HCT116 (cell line): ENCODE measurements at regions not wholly inside any gene's neighbourhood (a gene's known extent, or its start where the extent isn't known, plus 50 kb on each side); places are given as distances from the start of the nearest gene placed in this dataset.

ENCODE experiments used
- ATAC-seq: fragments of 200-7000 bp; cut with Tn5 transposase; 2 replicates; pipeline ENCODE4 v1.9.1; 2020; ENCODE audit warnings: mild to moderate bottlenecking, moderate library complexity
- BruUV-seq: library from RNA; stranded (reverse); fragments of 400-500 nt; replicated peaks from 2 replicates; lab custom pipeline; 2021; lab: Mats Ljungman, UMichigan
- CTCF ChIA-PET: fragments of 300-600 bp; sonication (Branson Sonifier 250); formaldehyde crosslinking; loops from one replicate; lab custom pipeline; 2021; ENCODE audit warnings: antibody characterized with exemption; lab: Charles Lee
- POLR2A ChIA-PET: fragments of 300-600, 350-600 bp; sonication (Branson Sonifier 250); formaldehyde crosslinking; loops from one replicate; lab custom pipeline; 2021; ENCODE audit warnings: antibody characterized with exemption; lab: Charles Lee
- RAD21 ChIA-PET, 2 experiments: fragments of 300-600 bp; sonication (Branson Sonifier 250); formaldehyde crosslinking; loops; one replicate each; lab custom pipeline; 2023; ENCODE audit warnings: low total read pairs in 2 of 2; ENCODE audit not compliant: uncharacterized antibody in 2 of 2, unreplicated experiment in 2 of 2, low non-redundant PET in 1 of 2; lab: Charles Lee
- DNase-seq: peaks from one replicate; pipeline ENCODE4 v3.0.0-alpha.2; 2010; ENCODE audit warnings: low read depth, low spot score
- H2AFZ ChIP-seq: fragments of 200-600 bp; shearing (Covaris generic), sonication (generic); 2 replicates; pipeline ENCODE4 v1.6.1; 2017; ENCODE audit warnings: low read depth, mixed run types, mixed read lengths, antibody characterized with exemption, low read length; ENCODE audit not compliant: poor library complexity, severe bottlenecking
- H3K27ac ChIP-seq: 2 replicates; pipeline ENCODE4 v1.5.1; 2012; ENCODE audit warnings: low read depth, low read length
- H3K27me3 ChIP-seq: fragments of 200-600 bp; sonication (generic); 2 replicates; pipeline ENCODE4 v1.6.1; 2016; ENCODE audit warnings: mixed run types, low read length, mixed read lengths; ENCODE audit not compliant: insufficient read depth
- H3K36me3 ChIP-seq, 2 experiments: fragments of 200-500 bp in 1 of 2; fragments of 200-600 bp in 1 of 2; sonication (Bioruptor generic) in 1 of 2; sonication (generic) in 1 of 2; 2 replicates each; pipeline versions ENCODE4 v1.5.1 to v1.6.1; 2014 to 2016; ENCODE audit warnings: low read length in 2 of 2, inconsistent platforms in 1 of 2, mixed read lengths in 1 of 2, mixed run types in 1 of 2; ENCODE audit not compliant: insufficient read depth in 2 of 2, control insufficient read depth in 1 of 2
- H3K4me1 ChIP-seq, 2 experiments: fragments of 200-600 bp in 1 of 2; sonication (generic) in 1 of 2; 2 replicates each; pipeline versions ENCODE4 v1.5.1 to v1.6.1; 2012 to 2017; ENCODE audit warnings: low read length in 2 of 2, inconsistent platforms in 1 of 2, mild to moderate bottlenecking in 1 of 2, mixed read lengths in 1 of 2, mixed run types in 1 of 2, moderate library complexity in 1 of 2; ENCODE audit not compliant: insufficient read depth in 2 of 2, control insufficient read depth in 1 of 2
- H3K4me2 ChIP-seq: fragments of 200-600 bp; sonication (generic); 2 replicates; pipeline ENCODE4 v1.6.1; 2017; ENCODE audit warnings: mixed run types, low read length, mixed read lengths
- H3K4me3 ChIP-seq, 2 experiments: fragments of 200-600 bp in 1 of 2; sonication (generic) in 1 of 2; replicated peaks in 1 of 2; 2 replicates each; pipeline ENCODE4 v1.5.1; 2011 to 2016; ENCODE audit warnings: low read length in 2 of 2, control low read depth in 1 of 2, low read depth in 1 of 2, mild to moderate bottlenecking in 1 of 2, mixed read lengths in 1 of 2, mixed run types in 1 of 2
- H3K79me2 ChIP-seq: fragments of 200-600 bp; sonication (generic); 2 replicates; pipeline ENCODE4 v1.6.1; 2017; ENCODE audit warnings: mild to moderate bottlenecking, mixed run types, low read length, moderate library complexity, mixed read lengths; ENCODE audit not compliant: insufficient read depth
- H3K9ac ChIP-seq: fragments of 200-600 bp; sonication (generic); 2 replicates; pipeline ENCODE4 v1.6.1; 2016; ENCODE audit warnings: low read length, mixed read lengths
- H3K9me2 ChIP-seq: fragments of 200-600 bp; sonication (generic), shearing (Covaris generic); 2 replicates; pipeline ENCODE4 v1.6.1; 2017; ENCODE audit warnings: mixed run types, mild to moderate bottlenecking, moderate library complexity; ENCODE audit not compliant: insufficient read depth
- H3K9me3 ChIP-seq, 2 experiments: fragments of 200-500 bp in 1 of 2; fragments of 200-600 bp in 1 of 2; sonication (Bioruptor generic) in 1 of 2; sonication (generic) in 1 of 2; 2 replicates each; pipeline ENCODE4 v1.6.1; 2014 to 2017; ENCODE audit warnings: low read length in 2 of 2, mixed read lengths in 2 of 2, inconsistent platforms in 1 of 2, low read depth in 1 of 2, mild to moderate bottlenecking in 1 of 2, mixed run types in 1 of 2, moderate library complexity in 1 of 2; ENCODE audit not compliant: control insufficient read depth in 1 of 2, insufficient read depth in 1 of 2
- H4K20me1 ChIP-seq: fragments of 200-600 bp; sonication (generic), shearing (Covaris generic); 2 replicates; pipeline ENCODE4 v1.6.1; 2017; ENCODE audit warnings: mixed run types, mild to moderate bottlenecking, moderate library complexity; ENCODE audit not compliant: insufficient read depth
- ATF3 ChIP-seq: IDR thresholded peaks from 2 replicates; pipeline ENCODE4 v1.6.1; 2012
- CBX3 ChIP-seq: IDR thresholded peaks from 2 replicates; pipeline ENCODE4 v1.6.1; 2012; ENCODE audit warnings: low read depth
- CEBPB ChIP-seq: IDR thresholded peaks from 2 replicates; pipeline ENCODE4 v1.6.1; 2012; ENCODE audit warnings: low read depth
- EGR1 ChIP-seq: IDR thresholded peaks from 2 replicates; pipeline ENCODE4 v1.6.1; 2012; ENCODE audit warnings: low read depth
- ELF1 ChIP-seq: IDR thresholded peaks from 2 replicates; pipeline ENCODE4 v1.6.1; 2012; ENCODE audit warnings: low read depth, borderline replicate concordance
- EZH2 ChIP-seq: fragments of 200-600 bp; sonication (generic); IDR thresholded peaks from 2 replicates; pipeline ENCODE4 v1.6.1; 2017; ENCODE audit warnings: antibody characterized with exemption, mixed run types
- EZH2phosphoT487 ChIP-seq: fragments of 200-600 bp; IDR thresholded peaks from 2 replicates; pipeline ENCODE4 v1.6.1; 2018; ENCODE audit warnings: antibody characterized with exemption, borderline replicate concordance
- POLR2A ChIP-seq: IDR thresholded peaks from 2 replicates; pipeline ENCODE4 v1.7.0; 2011; ENCODE audit warnings: borderline replicate concordance; ENCODE audit not compliant: insufficient read depth, insufficient read length; ENCODE audit errors: extremely low read depth
- RAD21 ChIP-seq: IDR thresholded peaks from 2 replicates; pipeline ENCODE4 v1.6.1; 2012; ENCODE audit warnings: low read depth, mild to moderate bottlenecking
- REST ChIP-seq: IDR thresholded peaks from 2 replicates; pipeline ENCODE4 v1.6.1; 2012; ENCODE audit warnings: low read depth
- SIN3A ChIP-seq: IDR thresholded peaks from 2 replicates; pipeline ENCODE4 v1.6.1; 2012; ENCODE audit warnings: low read depth
- SP1 ChIP-seq: IDR thresholded peaks from 2 replicates; pipeline ENCODE4 v1.6.1; 2012; ENCODE audit warnings: low read depth
- TCF7L2 ChIP-seq: IDR thresholded peaks from 2 replicates; pipeline ENCODE4 v1.7.0; 2011; ENCODE audit warnings: borderline replicate concordance, inconsistent platforms; ENCODE audit not compliant: insufficient read depth, insufficient read length; ENCODE audit errors: extremely low read depth
- YY1 ChIP-seq: IDR thresholded peaks from 2 replicates; pipeline ENCODE4 v1.6.1; 2011; ENCODE audit warnings: low read length, low read depth, moderate library complexity, mild to moderate bottlenecking; ENCODE audit not compliant: insufficient replicate concordance; ENCODE audit errors: extremely low read depth
- ZNF274 ChIP-seq: fragments of 200-500 bp; sonication (Bioruptor generic); IDR thresholded peaks from 2 replicates; pipeline ENCODE4 v1.6.1; 2014; ENCODE audit warnings: mild to moderate bottlenecking, low read depth, low read length, inconsistent platforms
- intact Hi-C: fragments of 100-400 bp; cut with micrococcal nuclease; formaldehyde crosslinking; loops from 2 replicates; pipeline ENCODE4 v1.10.0; 2022
- TF ChIP-seq, protein P1 (sequence below), 3 experiments: fragments of 200-600 bp in 1 of 3; sonication (generic) in 1 of 3; IDR thresholded peaks in 2 of 3; conservative IDR thresholded peaks in 1 of 3; 2 replicates each; pipeline ENCODE4 v1.5.1; 2012 to 2017; ENCODE audit warnings: low read depth in 2 of 3, low read length in 2 of 3, antibody characterized with exemption in 1 of 3, borderline replicate concordance in 1 of 3, control low read depth in 1 of 3, mild to moderate bottlenecking in 1 of 3, mixed read lengths in 1 of 3, mixed run types in 1 of 3, moderate library complexity in 1 of 3; ENCODE audit not compliant: insufficient read depth in 1 of 3

DNA sequence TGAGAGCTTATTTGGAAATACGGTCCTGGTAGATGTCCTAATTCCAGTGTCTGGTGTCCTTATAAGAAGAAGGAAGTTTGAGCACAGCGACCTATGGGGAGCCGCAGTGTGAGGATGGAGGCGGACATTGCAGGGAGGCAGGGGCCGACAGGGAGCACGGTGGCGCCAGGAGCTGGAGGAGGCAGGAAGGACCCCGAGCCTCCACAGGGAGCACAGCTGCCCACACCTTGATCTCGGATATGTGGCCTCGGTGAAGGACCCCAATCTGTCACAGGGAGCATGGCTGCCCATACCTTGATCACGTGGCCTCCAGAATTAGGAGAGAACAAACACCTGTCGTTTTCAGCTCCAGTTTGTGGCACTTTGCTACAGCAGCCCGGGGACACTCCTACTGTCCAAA, 461.6 kb upstream of the SALL3 start:
- POLR2A ChIA-PET = no interaction called here
- Histone ChIP-seq H3K4me2 (no peak overlapping the region), H3K27me3 (no peaks in the 10 kb centered on the region), H3K79me2 (no peaks in the 10 kb centered on the region), H3K36me3 (no peaks in the 10 kb centered on the region), H3K9ac (no peak overlapping the region), H2AFZ (no peak overlapping the region), H3K4me1 (no peaks in the 10 kb centered on the region), H3K9me3 (peaks cover 0 to 11% of the 10 kb centered on the region in 2 experiments; a peak in 2 of 4 replicates), H4K20me1 (no peaks in the 10 kb centered on the region), H3K4me3 (no peak overlapping the region), H3K27ac (no peak overlapping the region), H3K9me2 (no peaks in the 10 kb centered on the region)
- CTCF ChIA-PET = no interaction called here
- no peak for DNase-seq
- RAD21 ChIA-PET = no interaction called here
- no peak for ATAC-seq
- no peak for TF ChIP-seq EZH2
- no peak for TF ChIP-seq TCF7L2
- no peak for TF ChIP-seq SP1
- no peak for TF ChIP-seq YY1
- TF ChIP-seq CBX3 = no peak
- no peak for TF ChIP-seq EGR1
- no peak for TF ChIP-seq SIN3A
- TF ChIP-seq ATF3 = no peak
- BruUV-seq = no TSS peak
- intact Hi-C loops = no loop called here

- Histone ChIP-seq H3K79me2 (no peaks in the 10 kb centered on the region), H3K4me2 (no peak overlapping the region), H3K4me1 (no peaks in the 10 kb centered on the region), H3K9me3 (peaks cover 0 to 11% of the 10 kb centered on the region in 2 experiments; a peak in 2 of 4 replicates), H3K36me3 (no peaks in the 10 kb centered on the region), H4K20me1 (no peaks in the 10 kb centered on the region), H3K9me2 (no peaks in the 10 kb centered on the region), H2AFZ (no peak overlapping the region), H3K4me3 (no peak overlapping the region), H3K27me3 (no peaks in the 10 kb centered on the region), H3K9ac (no peak overlapping the region), H3K27ac (no peak overlapping the region)
- ChIA-PET POLR2A (no interaction called here), RAD21 (no interaction called here), CTCF (no interaction called here)
- intact Hi-C loops = no loop called here
- BruUV-seq = no TSS peak
- no peak for DNase-seq
- no peak for ATAC-seq
- no peak for TF ChIP-seq RAD21
- TF ChIP-seq TCF7L2 = no peak
- no peak for TF ChIP-seq EZH2phosphoT487
- no peak for TF ChIP-seq SP1
- TF ChIP-seq, protein P1, sequence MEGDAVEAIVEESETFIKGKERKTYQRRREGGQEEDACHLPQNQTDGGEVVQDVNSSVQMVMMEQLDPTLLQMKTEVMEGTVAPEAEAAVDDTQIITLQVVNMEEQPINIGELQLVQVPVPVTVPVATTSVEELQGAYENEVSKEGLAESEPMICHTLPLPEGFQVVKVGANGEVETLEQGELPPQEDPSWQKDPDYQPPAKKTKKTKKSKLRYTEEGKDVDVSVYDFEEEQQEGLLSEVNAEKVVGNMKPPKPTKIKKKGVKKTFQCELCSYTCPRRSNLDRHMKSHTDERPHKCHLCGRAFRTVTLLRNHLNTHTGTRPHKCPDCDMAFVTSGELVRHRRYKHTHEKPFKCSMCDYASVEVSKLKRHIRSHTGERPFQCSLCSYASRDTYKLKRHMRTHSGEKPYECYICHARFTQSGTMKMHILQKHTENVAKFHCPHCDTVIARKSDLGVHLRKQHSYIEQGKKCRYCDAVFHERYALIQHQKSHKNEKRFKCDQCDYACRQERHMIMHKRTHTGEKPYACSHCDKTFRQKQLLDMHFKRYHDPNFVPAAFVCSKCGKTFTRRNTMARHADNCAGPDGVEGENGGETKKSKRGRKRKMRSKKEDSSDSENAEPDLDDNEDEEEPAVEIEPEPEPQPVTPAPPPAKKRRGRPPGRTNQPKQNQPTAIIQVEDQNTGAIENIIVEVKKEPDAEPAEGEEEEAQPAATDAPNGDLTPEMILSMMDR (IDR thresholded peaks at IDR 0.05 in 2 of 3, conservative IDR thresholded peaks at IDR 0.05 in 1 of 3; ENCODE audit: borderline replicate concordance in 1 of 3, insufficient read depth in 1 of 3, low read depth in 2 of 3, low read length in 2 of 3) = no peak
- no peak for TF ChIP-seq ELF1
- no peak for TF ChIP-seq CBX3
- TF ChIP-seq ZNF274 = no peak
- no peak for TF ChIP-seq CEBPB
- TF ChIP-seq SIN3A = no peak
- no peak for TF ChIP-seq REST
- no peak for TF ChIP-seq POLR2A
These were observed 460.8 kb upstream of the SALL3 start for GRCh38 chr18:78518805-78519204.
